AG10803 (cell line): ENCODE measurements at regions not wholly inside any gene's neighbourhood (a gene's known extent, or its start where the extent isn't known, plus 50 kb on each side); places are given as distances from the start of the nearest gene placed in this dataset.
"Not testable (repeated sequence)": the region's sequence is repeated elsewhere in the genome, so short reads cannot be mapped to it uniquely, and the experiment has no call there.

Experiments used
- DNase-seq: peaks from one replicate; pipeline ENCODE4 v3.0.0; 2010; ENCODE audit warnings: low read depth
- H3K4me3 ChIP-seq: 2 replicates; pipeline ENCODE4 v1.5.1; 2011; ENCODE audit warnings: mild to moderate bottlenecking, low read length, control low read depth
- CTCF ChIP-seq: conservative IDR thresholded peaks from 2 replicates; pipeline ENCODE4 v1.5.1; 2011; ENCODE audit warnings: mild to moderate bottlenecking, low read length, control low read depth, inconsistent platforms

- DNase-seq = peak; percentile 52
- H3K4me3 ChIP-seq = no peak overlapping the region
- TF ChIP-seq CTCF = no peak
These were observed 965.6 kb downstream of the XPNPEP1 start for GRCh38 chr10:108957681-108958080.

GRCh38 chr10:108956149-108956548, 967.2 kb downstream of the XPNPEP1 start:
- no peak overlapping the region for H3K4me3 ChIP-seq
- TF ChIP-seq CTCF = no peak
- DNase-seq = no peak

GRCh38 chr10:108920029-108920428, 1003.3 kb downstream of the XPNPEP1 start:
- DNase-seq, H3K4me3 ChIP-seq: not testable (repeated sequence)

- no peak overlapping the region for H3K4me3 ChIP-seq
- DNase-seq = no peak
- no peak for TF ChIP-seq CTCF
These were observed 1010.0 kb downstream of the XPNPEP1 start for GRCh38 chr10:108913300-108913699.

GRCh38 chr10:108911814-108912541, 1011.3 kb downstream of the XPNPEP1 start:
- DNase-seq = peak; percentile 59
- peak overlapping the region; percentile 65 for H3K4me3 ChIP-seq

GRCh38 chr10:108908096-108908495, 1015.2 kb downstream of the XPNPEP1 start:
- no peak overlapping the region for H3K4me3 ChIP-seq
- DNase-seq = no peak
- TF ChIP-seq CTCF = no peak

More at GRCh38 chr10:108911814-108912541, 1011.3 kb downstream of the XPNPEP1 start:
- peak; percentile 65 for TF ChIP-seq CTCF

GRCh38 chr10:108905821-108906220, 1017.5 kb downstream of the XPNPEP1 start:
- DNase-seq = no peak
- H3K4me3 ChIP-seq = no peak overlapping the region
- no peak for TF ChIP-seq CTCF

GRCh38 chr10:108905171-108905570, 1018.1 kb downstream of the XPNPEP1 start:
- DNase-seq = no peak
- no peak overlapping the region for H3K4me3 ChIP-seq
- no peak for TF ChIP-seq CTCF
